HEK293 (cell line): ENCODE measurements at regions not wholly inside any gene's neighbourhood (a gene's known extent, or its start where the extent isn't known, plus 50 kb on each side); places are given as distances from the start of the nearest gene placed in this dataset.

Experiments used
- CTCF ChIA-PET: fragments of 350-600 bp; formaldehyde crosslinking; extraction: SDS; loops from one replicate; lab custom pipeline; 2021; ENCODE audit warnings: antibody characterized with exemption; lab: Yijun Ruan, JAX
- POLR2A ChIA-PET: fragments of 300-600 bp; formaldehyde crosslinking; extraction: SDS; loops from one replicate; lab custom pipeline; 2020; ENCODE audit warnings: antibody characterized with exemption, inconsistent platforms; lab: Yijun Ruan, JAX
- H3K27ac ChIP-seq: fragments of 200-500 bp; sonication (Bioruptor generic); 2 replicates; pipeline ENCODE4 v1.5.1; 2014; ENCODE audit warnings: low read depth, low read length, control low read depth, inconsistent platforms; ENCODE audit errors: extremely low read depth
- H3K36me3 ChIP-seq, 2 experiments: fragments of 200-500 bp in 1 of 2; sonication (Bioruptor generic) in 1 of 2; 1 replicate in 1 of 2; 2 replicates in 1 of 2; pipeline ENCODE4 v1.5.1; 2014 to 2017; ENCODE audit warnings: inconsistent platforms in 2 of 2, low read length in 2 of 2; ENCODE audit not compliant: control insufficient read depth in 2 of 2, insufficient read depth in 1 of 2
- H3K4me1 ChIP-seq: fragments of 200-500 bp; sonication (Bioruptor generic); 2 replicates; pipeline ENCODE4 v1.5.1; 2014; ENCODE audit warnings: mild to moderate bottlenecking, low read length, inconsistent platforms; ENCODE audit not compliant: control insufficient read depth, insufficient read depth
- H3K4me3 ChIP-seq: 2 replicates; pipeline ENCODE4 v1.5.1; 2011; ENCODE audit warnings: low read depth, mild to moderate bottlenecking, control low read depth, low read length, moderate library complexity
- H3K9me3 ChIP-seq: fragments of 200-500 bp; sonication (Bioruptor generic); 2 replicates; pipeline ENCODE4 v1.5.1; 2014; ENCODE audit warnings: low read depth, low read length, inconsistent platforms; ENCODE audit not compliant: control insufficient read depth, insufficient read depth
- BCL11B ChIP-seq: fragments of 450-650 bp; formaldehyde crosslinking; IDR thresholded peaks from 2 replicates; pipeline ENCODE4 v1.5.1; 2016; ENCODE audit warnings: low read depth, missing biosample characterization, missing genetic modification characterization
- BCL6B ChIP-seq: fragments of 450-650 bp; formaldehyde crosslinking; IDR thresholded peaks from 2 replicates; pipeline ENCODE4 v1.5.1; 2017; ENCODE audit warnings: missing biosample characterization, missing genetic modification characterization
- GFI1B ChIP-seq: fragments of 450-650 bp; formaldehyde crosslinking; IDR thresholded peaks from 2 replicates; pipeline ENCODE4 v1.5.1; 2016; ENCODE audit warnings: missing biosample characterization, missing genetic modification characterization
- KLF7 ChIP-seq: fragments of 450-650 bp; formaldehyde crosslinking; IDR thresholded peaks from 2 replicates; pipeline ENCODE4 v1.5.1; 2016; ENCODE audit warnings: missing biosample characterization, missing genetic modification characterization, borderline replicate concordance
- OSR2 ChIP-seq: fragments of 450-650 bp; formaldehyde crosslinking; IDR thresholded peaks from 2 replicates; pipeline ENCODE4 v1.5.1; 2016; ENCODE audit warnings: missing biosample characterization, missing genetic modification characterization
- SCRT2 ChIP-seq: fragments of 450-650 bp; formaldehyde crosslinking; IDR thresholded peaks from 2 replicates; pipeline ENCODE4 v1.5.1; 2016; ENCODE audit warnings: missing biosample characterization, missing genetic modification characterization
- ZBTB21 ChIP-seq: fragments of 450-650 bp; formaldehyde crosslinking; IDR thresholded peaks from 2 replicates; pipeline ENCODE4 v1.5.1; 2017; ENCODE audit warnings: missing biosample characterization, missing genetic modification characterization
- ZNF114 ChIP-seq: fragments of 450-650 bp; formaldehyde crosslinking; IDR thresholded peaks from 2 replicates; pipeline ENCODE4 v1.5.0; 2017; ENCODE audit warnings: missing biosample characterization, missing genetic modification characterization
- ZNF121 ChIP-seq: fragments of 450-650 bp; formaldehyde crosslinking; IDR thresholded peaks from 2 replicates; pipeline ENCODE4 v1.5.1; 2016; ENCODE audit warnings: missing biosample characterization, missing genetic modification characterization
- ZNF133 ChIP-seq: fragments of 450-650 bp; formaldehyde crosslinking; IDR thresholded peaks from 2 replicates; pipeline ENCODE4 v1.5.1; 2016; ENCODE audit warnings: missing biosample characterization, missing genetic modification characterization
- ZNF157 ChIP-seq: fragments of 450-650 bp; formaldehyde crosslinking; IDR thresholded peaks from 2 replicates; pipeline ENCODE4 v1.5.1; 2016; ENCODE audit warnings: missing biosample characterization, missing genetic modification characterization
- ZNF223 ChIP-seq: fragments of 450-650 bp; formaldehyde crosslinking; IDR thresholded peaks from 2 replicates; pipeline ENCODE4 v1.5.1; 2016; ENCODE audit warnings: missing biosample characterization, missing genetic modification characterization
- ZNF24 ChIP-seq: fragments of 450-650 bp; formaldehyde crosslinking; IDR thresholded peaks from 2 replicates; pipeline ENCODE4 v1.5.1; 2016; ENCODE audit warnings: missing biosample characterization, missing genetic modification characterization
- ZNF433 ChIP-seq: fragments of 450-650 bp; formaldehyde crosslinking; IDR thresholded peaks from 2 replicates; pipeline ENCODE4 v1.5.1; 2016; ENCODE audit warnings: missing biosample characterization, missing genetic modification characterization, low read depth
- ZNF558 ChIP-seq: fragments of 450-650 bp; formaldehyde crosslinking; IDR thresholded peaks from 2 replicates; pipeline ENCODE4 v1.5.1; 2016; ENCODE audit warnings: missing biosample characterization, missing genetic modification characterization
- ZNF654 ChIP-seq: fragments of 450-650 bp; formaldehyde crosslinking; IDR thresholded peaks from 2 replicates; pipeline ENCODE4 v1.5.1; 2016; ENCODE audit warnings: low read depth, missing biosample characterization, missing genetic modification characterization
- ZNF664 ChIP-seq: fragments of 450-650 bp; formaldehyde crosslinking; IDR thresholded peaks from 2 replicates; pipeline ENCODE4 v1.5.1; 2016; ENCODE audit warnings: missing biosample characterization, missing genetic modification characterization
- ZNF670 ChIP-seq: fragments of 450-650 bp; formaldehyde crosslinking; IDR thresholded peaks from 2 replicates; pipeline ENCODE4 v1.5.1; 2016; ENCODE audit warnings: missing biosample characterization, missing genetic modification characterization, low read depth
- ZNF677 ChIP-seq: fragments of 450-650 bp; IDR thresholded peaks from 2 replicates; pipeline ENCODE4 v1.5.0; 2018; ENCODE audit warnings: missing biosample characterization, mild to moderate bottlenecking, missing genetic modification characterization, moderate library complexity
- ZNF707 ChIP-seq: fragments of 450-650 bp; formaldehyde crosslinking; IDR thresholded peaks from 2 replicates; pipeline ENCODE4 v1.5.1; 2016; ENCODE audit warnings: missing biosample characterization, missing genetic modification characterization
- ZNF747 ChIP-seq: fragments of 450-650 bp; formaldehyde crosslinking; IDR thresholded peaks from 2 replicates; pipeline ENCODE4 v1.5.1; 2016; ENCODE audit warnings: missing biosample characterization, missing genetic modification characterization
- ZNF777 ChIP-seq: fragments of 450-650 bp; formaldehyde crosslinking; IDR thresholded peaks from 2 replicates; pipeline ENCODE4 v1.5.1; 2017; ENCODE audit warnings: missing biosample characterization, missing genetic modification characterization, borderline replicate concordance
- ZNF792 ChIP-seq: fragments of 450-650 bp; formaldehyde crosslinking; IDR thresholded peaks from 2 replicates; pipeline ENCODE4 v1.5.1; 2016; ENCODE audit warnings: missing biosample characterization, missing genetic modification characterization
- ZNF837 ChIP-seq: fragments of 450-650 bp; formaldehyde crosslinking; IDR thresholded peaks from 2 replicates; pipeline ENCODE4 v1.5.1; 2016; ENCODE audit warnings: missing biosample characterization, missing genetic modification characterization
- ZSCAN18 ChIP-seq: fragments of 450-650 bp; formaldehyde crosslinking; IDR thresholded peaks from 2 replicates; pipeline ENCODE4 v1.5.1; 2016; ENCODE audit warnings: missing biosample characterization, missing genetic modification characterization
- ZSCAN30 ChIP-seq: fragments of 450-650 bp; IDR thresholded peaks from 2 replicates; pipeline ENCODE4 v1.5.1; 2018; ENCODE audit warnings: missing biosample characterization, mild to moderate bottlenecking, missing genetic modification characterization, moderate library complexity
- TF ChIP-seq, protein P1 (sequence below): IDR thresholded peaks from 2 replicates; pipeline ENCODE4 v1.6.1; 2011; ENCODE audit warnings: mild to moderate bottlenecking, low read depth, low read length, borderline replicate concordance
- TF ChIP-seq, protein P2 (sequence below): fragments of 450-650 bp; formaldehyde crosslinking; IDR thresholded peaks from 2 replicates; pipeline ENCODE4 v1.5.1; 2016; ENCODE audit warnings: missing biosample characterization, missing genetic modification characterization
- TF ChIP-seq, protein P3 (sequence below): fragments of 450-650 bp; formaldehyde crosslinking; optimal IDR thresholded peaks from 2 replicates; pipeline ENCODE3; 2016; ENCODE audit warnings: missing biosample characterization, mild to moderate bottlenecking, missing genetic modification characterization

DNA sequence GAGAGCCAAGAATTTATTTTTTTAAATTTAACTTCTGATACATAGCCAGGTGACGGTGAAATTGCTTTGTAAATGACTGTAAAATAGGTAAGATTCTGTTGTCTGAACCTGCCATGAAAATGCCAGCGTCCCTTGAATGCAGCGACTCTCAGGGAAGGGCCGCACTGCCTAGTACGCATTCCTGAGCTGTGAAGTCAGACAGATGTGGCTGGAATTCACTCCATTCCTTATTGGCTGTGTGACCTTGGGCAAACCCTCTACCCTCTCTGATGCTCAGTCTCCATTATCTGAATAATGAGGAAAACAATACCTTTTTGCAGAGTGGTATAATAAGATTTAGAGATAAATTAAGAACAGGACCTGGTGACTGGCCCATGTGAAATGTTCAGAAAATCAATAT is 167.1 kb upstream of the DAB1 start:
- H3K4me3 ChIP-seq, result no peak overlapping the region
- CTCF ChIA-PET, result no interaction called here

GRCh38 chr1:57586842-57587241 is 163.0 kb upstream of the DAB1 start:
- Histone ChIP-seq H3K27ac (no peak overlapping the region), H3K36me3 (no peaks in the 10 kb centered on the region), H3K9me3 (no peaks in the 10 kb centered on the region), H3K4me1 (no peaks in the 10 kb centered on the region), H3K4me3 (no peak overlapping the region)
- CTCF ChIA-PET, result no interaction called here
- TF ChIP-seq ZNF707 (no peak), OSR2 (no peak), SCRT2 (no peak), ZNF664 (no peak), BCL6B (tag by site-specific recombination) (no peak)
- TF ChIP-seq, protein P1, sequence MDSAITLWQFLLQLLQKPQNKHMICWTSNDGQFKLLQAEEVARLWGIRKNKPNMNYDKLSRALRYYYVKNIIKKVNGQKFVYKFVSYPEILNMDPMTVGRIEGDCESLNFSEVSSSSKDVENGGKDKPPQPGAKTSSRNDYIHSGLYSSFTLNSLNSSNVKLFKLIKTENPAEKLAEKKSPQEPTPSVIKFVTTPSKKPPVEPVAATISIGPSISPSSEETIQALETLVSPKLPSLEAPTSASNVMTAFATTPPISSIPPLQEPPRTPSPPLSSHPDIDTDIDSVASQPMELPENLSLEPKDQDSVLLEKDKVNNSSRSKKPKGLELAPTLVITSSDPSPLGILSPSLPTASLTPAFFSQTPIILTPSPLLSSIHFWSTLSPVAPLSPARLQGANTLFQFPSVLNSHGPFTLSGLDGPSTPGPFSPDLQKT, result no peak
- POLR2A ChIA-PET, result no interaction called here

More for the DNA sequence above, 167.1 kb upstream of the DAB1 start:
- Histone ChIP-seq H3K36me3 (no peaks in the 10 kb centered on the region), H3K4me1 (no peaks in the 10 kb centered on the region), H3K9me3 (no peaks in the 10 kb centered on the region), H3K27ac (no peak overlapping the region)
- POLR2A ChIA-PET, result no interaction called here
- TF ChIP-seq ZSCAN18, result no peak
- TF ChIP-seq OSR2, result no peak
- TF ChIP-seq ZNF677 (tag by site-specific recombination), result no peak
- TF ChIP-seq ZNF777 (tag by site-specific recombination), result no peak
- TF ChIP-seq ZNF747, result no peak
- TF ChIP-seq BCL11B (tag by site-specific recombination), result no peak
- TF ChIP-seq ZNF24 (tag by site-specific recombination), result no peak
- TF ChIP-seq KLF7, result no peak
- no peak for TF ChIP-seq ZNF792 (tag by site-specific recombination)
- no peak for TF ChIP-seq ZNF223 (tag by site-specific recombination)
- no peak for TF ChIP-seq GFI1B (tag by site-specific recombination)
- TF ChIP-seq ZBTB21 (tag by site-specific recombination), result no peak

DNA sequence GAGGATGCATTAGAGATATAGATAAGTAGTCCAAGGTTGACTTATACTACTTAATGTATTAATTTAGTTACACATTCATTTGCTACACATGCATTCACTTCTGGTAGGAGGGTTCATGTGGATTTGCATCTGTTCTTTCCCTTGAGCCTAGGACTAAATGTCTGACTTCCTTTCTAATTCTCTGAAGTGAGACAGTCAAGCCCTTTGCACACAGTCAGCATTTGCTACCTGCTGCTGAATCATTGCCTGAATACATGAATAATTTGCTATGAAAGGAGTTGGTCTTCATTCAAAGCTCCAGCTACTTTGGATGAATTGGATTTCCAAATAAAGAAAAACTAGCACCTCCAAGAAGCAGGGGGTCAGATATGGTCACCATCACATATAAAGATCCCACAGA is 154.8 kb upstream of the DAB1 start:
- Histone ChIP-seq H3K4me1 (no peaks in the 10 kb centered on the region), H3K27ac (no peak overlapping the region), H3K4me3 (no peak overlapping the region), H3K36me3 (no peaks in the 10 kb centered on the region), H3K9me3 (no peaks in the 10 kb centered on the region)
- ChIA-PET POLR2A (no interaction called here), CTCF (no interaction called here)
- no peak for TF ChIP-seq ZNF670 (tag by site-specific recombination)
- TF ChIP-seq ZNF133 (tag by site-specific recombination), result no peak
- TF ChIP-seq, protein P2, sequence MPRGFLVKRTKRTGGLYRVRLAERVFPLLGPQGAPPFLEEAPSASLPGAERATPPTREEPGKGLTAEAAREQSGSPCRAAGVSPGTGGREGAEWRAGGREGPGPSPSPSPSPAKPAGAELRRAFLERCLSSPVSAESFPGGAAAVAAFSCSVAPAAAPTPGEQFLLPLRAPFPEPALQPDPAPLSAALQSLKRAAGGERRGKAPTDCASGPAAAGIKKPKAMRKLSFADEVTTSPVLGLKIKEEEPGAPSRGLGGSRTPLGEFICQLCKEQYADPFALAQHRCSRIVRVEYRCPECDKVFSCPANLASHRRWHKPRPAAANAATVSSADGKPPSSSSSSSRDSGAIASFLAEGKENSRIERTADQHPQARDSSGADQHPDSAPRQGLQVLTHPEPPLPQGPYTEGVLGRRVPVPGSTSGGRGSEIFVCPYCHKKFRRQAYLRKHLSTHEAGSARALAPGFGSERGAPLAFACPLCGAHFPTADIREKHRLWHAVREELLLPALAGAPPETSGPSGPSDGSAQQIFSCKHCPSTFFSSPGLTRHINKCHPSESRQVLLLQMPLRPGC (tag by site-specific recombination), result no peak
- no peak for TF ChIP-seq ZNF837 (tag by site-specific recombination)
- no peak for TF ChIP-seq ZNF558 (tag by site-specific recombination)
- TF ChIP-seq ZSCAN30, result no peak
- no peak for TF ChIP-seq ZNF157 (tag by site-specific recombination)
- TF ChIP-seq ZNF654, result no peak
- no peak for TF ChIP-seq ZNF433 (tag by site-specific recombination)
- no peak for TF ChIP-seq ZNF121 (tag by site-specific recombination)
- no peak for TF ChIP-seq ZNF114 (tag by site-specific recombination)
- TF ChIP-seq, protein P3, sequence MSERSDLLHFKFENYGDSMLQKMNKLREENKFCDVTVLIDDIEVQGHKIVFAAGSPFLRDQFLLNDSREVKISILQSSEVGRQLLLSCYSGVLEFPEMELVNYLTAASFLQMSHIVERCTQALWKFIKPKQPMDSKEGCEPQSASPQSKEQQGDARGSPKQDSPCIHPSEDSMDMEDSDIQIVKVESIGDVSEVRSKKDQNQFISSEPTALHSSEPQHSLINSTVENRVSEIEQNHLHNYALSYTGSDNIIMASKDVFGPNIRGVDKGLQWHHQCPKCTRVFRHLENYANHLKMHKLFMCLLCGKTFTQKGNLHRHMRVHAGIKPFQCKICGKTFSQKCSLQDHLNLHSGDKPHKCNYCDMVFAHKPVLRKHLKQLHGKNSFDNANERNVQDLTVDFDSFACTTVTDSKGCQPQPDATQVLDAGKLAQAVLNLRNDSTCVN, result no peak
